Retinal pigment epithelial cell (primary cell): ENCODE measurements at regions not wholly inside any gene's neighbourhood (a gene's known extent, or its start where the extent isn't known, plus 50 kb on each side); places are given as distances from the start of the nearest gene placed in this dataset.
A peak's percentile ranks its signal among the peaks of the same experiment; 100 is the strongest.

Experiments used
- DNase-seq: peaks from one replicate; pipeline ENCODE4 v3.0.0-alpha.2; 2010; ENCODE audit warnings: low read depth
- H3K4me3 ChIP-seq: 2 replicates; pipeline ENCODE4 v1.5.1; 2011; ENCODE audit warnings: mild to moderate bottlenecking, low read length, control low read depth, moderate library complexity
- CTCF ChIP-seq: conservative IDR thresholded peaks from 2 replicates; pipeline ENCODE4 v1.5.1; 2011; ENCODE audit warnings: low read depth, low read length, control low read depth, inconsistent platforms

GRCh38 chr1:116246174-116246573, 126.9 kb upstream of the ATP1A1 start:
- no peak for DNase-seq
- no peak for TF ChIP-seq CTCF
- H3K4me3 ChIP-seq, result no peak overlapping the region

GRCh38 chr1:116252271-116252670, 120.8 kb upstream of the ATP1A1 start:
- no peak for DNase-seq
- TF ChIP-seq CTCF, result no peak
- H3K4me3 ChIP-seq, result no peak overlapping the region

- TF ChIP-seq CTCF, result no peak
- no peak for DNase-seq
- no peak overlapping the region for H3K4me3 ChIP-seq
Measured at GRCh38 chr1:116252785-116253184, 120.3 kb upstream of the ATP1A1 start.

DNA sequence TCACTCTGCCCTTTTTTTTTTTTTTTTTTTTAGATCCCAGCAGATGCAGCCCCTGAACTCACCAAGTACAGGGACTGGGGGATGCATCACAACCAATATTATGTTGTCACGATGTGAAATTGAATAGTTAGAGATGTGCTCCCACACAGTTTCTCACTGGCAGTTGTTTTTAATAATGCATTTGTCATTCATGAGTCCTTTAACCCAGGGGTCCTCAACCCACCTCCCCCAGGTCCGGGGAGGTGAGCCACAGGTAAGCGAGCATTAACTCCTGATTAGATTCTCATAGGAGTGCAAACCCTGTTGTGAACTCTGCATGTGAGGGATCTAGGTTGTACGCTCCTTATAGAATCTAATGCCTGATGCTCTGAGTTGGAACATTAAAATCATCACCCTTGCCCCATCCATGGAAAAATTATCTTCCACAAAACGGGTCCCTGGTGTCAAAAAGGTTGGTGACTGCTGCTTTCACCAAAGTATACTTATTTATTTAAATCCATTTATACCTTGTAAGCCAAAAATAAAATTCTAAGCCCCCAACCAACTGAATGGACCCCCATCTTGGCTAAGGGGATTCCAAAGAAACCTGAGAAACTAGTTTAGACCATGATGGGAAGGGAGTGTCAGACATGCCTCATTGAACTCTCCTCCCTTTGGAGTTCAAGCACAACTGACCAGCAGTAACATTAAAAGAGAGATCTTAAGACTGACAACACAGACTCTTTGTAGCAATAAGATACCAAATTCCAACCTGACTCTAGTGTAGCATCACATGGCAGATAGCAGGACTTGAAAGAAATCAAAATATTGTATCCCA, 119.3 kb upstream of the ATP1A1 start:
- H3K4me3 ChIP-seq, result no peak overlapping the region
- no peak for TF ChIP-seq CTCF
- no peak for DNase-seq

- DNase-seq, result peak; percentile 39
- H3K4me3 ChIP-seq, result no peak overlapping the region
- TF ChIP-seq CTCF, result no peak
Measured at GRCh38 chr1:116254776-116255175, 118.3 kb upstream of the ATP1A1 start.

DNA sequence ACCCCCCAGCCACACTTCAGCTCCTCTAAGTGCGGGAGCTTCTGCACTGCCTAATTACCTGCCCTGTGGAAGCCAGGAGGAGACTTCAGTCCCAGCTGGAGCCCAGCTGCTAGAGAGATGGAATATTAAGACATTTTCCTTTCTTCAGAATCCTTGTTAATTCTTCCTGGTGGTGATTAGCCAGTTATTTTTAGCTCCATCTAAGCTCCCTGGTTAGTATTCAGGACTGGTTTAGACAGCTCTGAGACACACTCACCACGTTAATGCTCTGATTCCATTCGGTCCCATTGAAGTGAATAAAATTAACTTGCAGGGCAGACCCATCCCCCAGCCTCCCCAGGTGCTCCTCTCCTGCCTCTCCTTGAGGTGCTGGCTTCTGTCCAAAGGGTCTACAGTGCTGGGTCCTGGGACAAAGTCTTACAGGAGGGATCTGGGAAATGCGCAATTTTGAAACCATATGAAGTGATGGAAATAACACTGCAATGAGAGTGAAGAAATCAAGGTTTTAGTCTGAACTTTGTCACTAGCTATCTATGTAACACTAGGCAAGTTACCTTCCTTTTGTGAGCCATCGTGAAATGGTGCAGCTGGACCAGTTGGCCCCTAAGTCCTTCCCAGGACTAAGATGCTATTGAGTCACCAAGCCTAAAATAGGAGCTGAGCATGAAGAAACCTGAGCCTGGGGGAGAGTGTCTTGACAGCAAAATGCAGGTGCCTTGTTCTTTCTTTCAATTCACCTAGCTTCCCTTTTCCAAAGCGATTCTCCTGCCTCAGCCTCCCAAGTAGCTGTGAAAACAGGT, 117.4 kb upstream of the ATP1A1 start:
- H3K4me3 ChIP-seq, result peak overlapping the region; percentile 2
- peak; percentile 40 for DNase-seq
- TF ChIP-seq CTCF, result no peak
